GM18499 (cell line): ENCODE measurements at regions not wholly inside any gene's neighbourhood (a gene's known extent, or its start where the extent isn't known, plus 50 kb on each side); places are given as distances from the start of the nearest gene placed in this dataset.
"Not testable (repeated sequence)": the region's sequence is repeated elsewhere in the genome, so short reads cannot be mapped to it uniquely, and the experiment has no call there.

Source experiments
- ATAC-seq: cut with Tn5 transposase; IDR thresholded peaks from one replicate; pipeline ENCODE4 v1.9.1; 2021; ENCODE audit warnings: moderate number of reproducible peaks; ENCODE audit not compliant: insufficient read depth, unreplicated experiment

GRCh38 chr3:159860269-159861116, 128.1 kb upstream of the IL12A start:
- peak; percentile 35 for ATAC-seq

DNA sequence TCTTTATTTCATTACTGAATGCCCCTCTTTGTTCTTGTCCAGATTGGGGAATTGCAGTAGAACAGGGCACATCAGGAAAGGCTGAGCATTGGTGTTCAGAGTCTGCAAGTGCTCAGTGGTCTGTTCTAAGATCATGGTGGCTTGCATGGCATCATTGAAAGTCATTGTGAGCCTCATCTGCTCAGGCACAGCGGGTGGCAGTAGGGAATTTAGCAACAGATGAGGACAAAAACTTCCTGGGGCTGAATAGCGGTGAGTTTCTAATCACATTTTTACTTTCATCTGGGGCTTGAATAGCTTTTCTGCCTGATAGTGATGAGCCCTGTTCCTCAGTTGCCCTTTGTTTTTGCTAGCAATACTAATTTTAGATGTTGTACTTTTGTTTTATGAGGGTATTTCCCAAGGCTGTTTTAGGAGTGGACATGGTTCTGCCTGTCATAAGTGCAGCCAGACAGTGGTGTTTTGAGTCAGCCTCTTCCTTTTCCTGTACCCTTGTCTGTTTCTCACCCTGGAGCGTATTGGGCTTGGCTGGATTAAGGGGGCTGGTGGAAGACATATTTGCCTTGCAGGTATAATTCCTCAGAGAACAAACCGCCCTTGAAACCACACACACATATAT, 127.2 kb upstream of the IL12A start:
- ATAC-seq, result peak; percentile 57

DNA sequence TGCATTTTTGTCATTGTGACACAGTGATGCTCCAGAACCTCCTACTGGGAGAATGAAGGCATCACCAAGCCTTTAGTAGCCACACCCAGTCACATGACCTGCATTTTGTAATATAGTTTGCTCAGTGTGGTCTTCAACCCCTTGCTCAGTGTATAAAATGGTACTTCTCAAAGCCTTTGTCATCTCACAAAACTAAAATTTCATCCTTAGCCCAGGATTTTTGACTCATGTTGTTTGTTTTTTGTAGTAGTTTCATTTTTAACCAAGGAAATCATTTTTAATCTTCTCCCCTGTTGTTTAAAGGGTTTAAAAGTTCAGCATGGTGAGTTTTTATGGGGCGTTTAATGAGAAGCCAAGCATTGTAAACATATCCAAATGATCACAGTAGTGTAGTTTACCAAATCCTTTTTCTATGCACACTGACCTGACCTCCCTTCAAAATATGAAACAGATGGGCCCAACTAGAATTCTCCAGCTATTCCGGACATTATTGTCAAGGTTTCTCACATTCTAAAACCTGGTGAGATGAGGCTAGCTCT, 123.5 kb upstream of the IL12A start:
- no peak for ATAC-seq

DNA sequence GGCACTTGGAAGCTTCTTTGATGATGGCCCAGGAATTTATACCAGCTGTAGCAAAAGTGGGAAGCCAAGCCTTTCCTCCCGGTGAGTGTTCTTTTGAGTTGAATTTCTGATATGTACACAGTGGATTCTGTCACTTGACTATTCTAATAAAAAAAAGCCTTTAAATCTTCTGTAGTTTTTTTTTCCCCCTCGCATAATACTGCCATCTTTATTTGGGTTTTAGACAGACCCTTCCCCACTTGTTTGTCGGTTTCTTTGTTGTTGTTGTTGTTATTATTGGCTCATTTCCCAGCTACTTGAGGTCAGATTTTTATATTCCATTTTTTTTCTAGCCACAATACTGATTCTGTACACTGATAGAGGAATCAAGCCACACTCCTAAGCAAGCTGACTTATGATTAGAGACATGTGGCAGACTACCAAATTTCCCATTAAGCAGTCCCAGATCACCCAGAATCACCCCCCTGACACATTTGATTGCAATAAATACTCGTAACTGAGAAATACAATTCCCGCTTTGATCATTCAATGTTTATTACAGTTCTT, 122.4 kb upstream of the IL12A start:
- no peak for ATAC-seq

GRCh38 chr3:159867372-159867771, 121.3 kb upstream of the IL12A start:
- ATAC-seq, result no peak

DNA sequence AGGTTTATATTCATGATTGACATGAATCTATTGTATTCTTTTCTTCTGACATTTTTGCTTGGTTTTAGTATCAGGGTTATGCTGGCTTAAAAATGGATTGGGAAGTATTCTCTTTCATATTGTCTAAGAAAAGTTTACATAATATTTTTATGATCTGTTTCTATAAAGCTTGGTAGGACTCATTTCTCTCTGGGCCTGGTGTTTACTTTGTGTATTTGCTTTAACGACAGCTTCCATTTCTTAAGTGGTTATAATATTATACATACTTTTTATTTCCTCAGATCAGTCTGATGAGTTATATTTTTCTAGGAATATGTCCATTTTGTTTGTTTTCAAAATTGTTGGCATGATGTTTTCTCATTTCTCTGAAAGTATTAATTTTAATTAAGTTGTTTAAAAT, 117.9 kb upstream of the IL12A start:
- no peak for ATAC-seq

DNA sequence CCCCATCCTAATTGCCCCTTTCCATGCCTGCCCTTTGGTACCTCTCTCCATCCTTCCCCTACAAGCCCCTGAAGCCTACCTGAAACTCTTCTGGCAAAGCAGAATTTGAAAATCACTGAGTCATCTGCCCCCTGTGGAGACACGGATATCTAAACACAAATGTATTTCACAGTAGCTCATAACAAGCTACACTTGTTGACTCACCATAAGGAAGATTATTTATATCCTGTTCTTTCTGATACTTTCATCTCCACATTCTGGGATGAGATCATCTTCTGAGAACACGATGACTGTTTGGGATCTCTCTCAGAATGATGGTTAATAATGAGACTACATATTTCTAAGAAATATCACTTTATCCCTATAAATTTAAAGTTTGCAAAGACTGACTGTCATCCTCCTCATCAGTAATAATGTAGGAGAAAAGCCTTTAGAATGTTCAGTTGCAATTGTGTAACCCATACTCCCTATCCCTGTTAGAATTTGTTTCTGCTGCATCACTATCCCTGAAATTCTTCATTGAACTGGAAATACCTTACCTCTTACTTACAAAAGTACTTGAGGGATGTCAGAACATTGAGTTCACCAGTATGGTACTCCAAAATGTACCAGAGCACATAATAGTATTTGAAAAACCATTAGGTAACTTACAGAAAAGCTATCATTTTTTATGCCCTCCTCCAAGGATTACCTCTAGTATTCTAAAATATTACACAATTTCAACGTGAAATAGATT, 116.1 kb upstream of the IL12A start:
- ATAC-seq, result no peak

- ATAC-seq, result no peak
Measured at GRCh38 chr3:159875116-159875515, 113.5 kb upstream of the IL12A start.

- ATAC-seq, result no peak
Measured at GRCh38 chr3:159877924-159878323, 110.7 kb upstream of the IL12A start.

DNA sequence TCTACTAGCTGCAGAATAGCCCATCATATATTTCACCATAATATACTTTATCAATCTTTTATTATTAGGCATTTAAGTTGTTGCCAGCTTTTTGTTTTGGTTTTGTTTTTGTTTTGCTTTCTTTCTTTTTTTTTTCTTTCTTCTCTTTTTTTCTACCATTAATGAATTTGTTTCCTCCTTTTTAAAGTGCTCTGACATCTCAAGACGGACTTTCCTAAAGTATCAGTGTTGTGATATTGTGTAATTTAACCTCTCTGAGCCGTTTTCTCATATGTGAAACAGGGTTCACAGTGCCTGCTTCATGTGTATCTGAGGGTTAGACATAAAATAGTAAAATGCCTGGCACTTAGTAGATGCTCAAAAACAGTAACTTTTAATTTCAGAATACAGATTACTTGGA, 109.5 kb upstream of the IL12A start:
- no peak for ATAC-seq

DNA sequence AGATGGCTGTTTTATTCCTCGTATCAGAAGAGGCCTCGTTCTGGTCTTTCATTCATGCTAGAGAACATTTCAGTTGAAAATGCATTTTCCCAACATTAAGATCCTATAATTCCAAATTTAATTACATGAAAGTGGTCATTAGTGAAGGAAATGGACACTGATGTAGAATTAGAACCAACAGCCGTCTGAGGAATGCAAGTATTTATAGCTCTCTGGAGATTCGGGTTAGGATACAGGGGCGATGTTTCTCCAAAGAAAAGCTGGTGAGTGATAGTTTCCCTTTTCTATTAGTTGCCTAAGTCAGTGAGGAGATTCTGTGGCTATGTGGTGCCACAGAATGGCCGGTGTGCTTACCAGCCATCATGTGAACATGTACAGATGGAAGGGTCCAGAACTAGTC, 109.0 kb upstream of the IL12A start:
- ATAC-seq, result no peak

GRCh38 chr3:159881208-159881607, 107.4 kb upstream of the IL12A start:
- ATAC-seq, result no peak

GRCh38 chr3:159881828-159882309, 106.8 kb upstream of the IL12A start:
- no peak for ATAC-seq

GRCh38 chr3:159882367-159882766, 106.3 kb upstream of the IL12A start:
- no peak for ATAC-seq

DNA sequence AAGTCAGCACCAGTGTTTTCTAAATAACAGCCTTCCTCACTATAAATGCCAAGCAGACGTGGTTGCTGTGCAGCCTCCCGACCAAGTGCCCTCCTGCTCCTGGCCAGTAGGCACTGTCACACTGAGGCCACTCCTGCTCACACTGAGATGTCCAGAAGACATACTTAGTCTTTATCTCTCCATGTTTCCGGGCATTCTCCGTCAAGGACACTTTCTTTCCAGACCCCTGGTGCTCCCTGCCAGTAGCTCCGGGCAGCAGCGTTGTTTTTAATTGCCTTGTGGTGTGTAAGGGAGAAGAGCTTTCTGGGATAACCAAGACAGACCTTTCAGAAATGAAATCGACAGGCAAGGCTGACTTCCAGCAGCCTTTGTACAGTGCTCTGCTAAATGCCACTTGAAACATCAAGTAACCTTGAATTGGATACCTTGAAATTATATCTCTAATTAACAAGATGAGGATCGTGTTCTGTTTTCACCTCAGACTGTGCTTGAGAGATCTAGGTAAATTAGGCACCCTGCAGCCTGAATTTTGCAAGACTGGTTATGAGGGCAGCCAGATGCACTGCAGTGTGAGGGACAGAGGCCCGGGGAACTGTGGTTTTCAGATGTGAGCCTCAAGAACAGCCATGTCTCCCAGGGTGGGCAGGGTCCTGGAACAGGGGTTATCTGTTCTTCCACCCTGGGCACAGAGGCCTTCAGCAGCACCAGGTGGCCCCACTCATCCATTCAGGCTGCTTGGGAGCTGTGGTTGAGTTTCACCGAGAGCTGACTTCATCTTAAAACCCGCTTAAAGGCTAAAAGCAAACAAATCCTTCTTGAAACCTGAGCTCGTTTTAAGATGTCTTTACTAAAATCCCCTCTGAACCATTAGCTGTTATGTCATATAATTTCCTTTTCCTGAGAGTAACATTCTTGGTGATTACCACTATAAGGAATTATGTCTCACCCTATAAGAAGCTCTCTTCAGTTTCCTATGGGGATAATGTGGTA, 105.5 kb upstream of the IL12A start:
- ATAC-seq, result no peak

DNA sequence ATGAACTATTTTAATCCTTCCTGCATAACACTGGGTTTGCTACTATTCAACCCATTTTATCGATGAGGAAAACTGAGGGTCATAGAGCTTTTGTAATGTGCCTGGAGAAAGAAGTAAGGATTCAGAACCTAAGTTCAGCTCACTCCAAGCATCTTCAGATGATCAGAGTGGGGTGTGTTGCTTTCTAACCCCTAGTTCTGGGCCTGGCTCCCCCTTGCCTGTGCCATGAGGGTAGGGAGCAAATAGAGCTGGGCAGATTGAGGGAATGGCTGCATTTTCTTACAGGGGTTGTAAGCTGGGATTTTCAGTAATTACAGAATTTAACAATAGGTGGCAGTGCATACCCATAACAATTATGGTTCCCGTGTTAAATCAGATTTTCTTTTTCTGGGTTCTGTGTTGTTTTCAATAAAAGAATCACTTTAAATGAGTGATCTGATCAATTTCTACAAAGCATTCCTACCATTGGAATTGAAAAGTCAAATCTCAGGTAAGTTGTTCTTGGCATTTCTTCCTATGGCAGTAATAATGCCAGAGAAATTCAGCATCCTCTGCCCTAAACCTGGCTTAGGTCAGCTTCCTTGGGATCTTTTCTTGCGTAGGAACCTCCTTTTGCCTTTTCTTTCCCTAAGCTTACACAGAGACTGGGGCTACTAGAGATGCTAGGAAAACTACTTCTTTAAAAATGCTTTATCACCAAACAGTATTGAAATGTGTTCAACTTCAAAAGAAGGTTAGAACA, 103.8 kb upstream of the IL12A start:
- ATAC-seq, result no peak

DNA sequence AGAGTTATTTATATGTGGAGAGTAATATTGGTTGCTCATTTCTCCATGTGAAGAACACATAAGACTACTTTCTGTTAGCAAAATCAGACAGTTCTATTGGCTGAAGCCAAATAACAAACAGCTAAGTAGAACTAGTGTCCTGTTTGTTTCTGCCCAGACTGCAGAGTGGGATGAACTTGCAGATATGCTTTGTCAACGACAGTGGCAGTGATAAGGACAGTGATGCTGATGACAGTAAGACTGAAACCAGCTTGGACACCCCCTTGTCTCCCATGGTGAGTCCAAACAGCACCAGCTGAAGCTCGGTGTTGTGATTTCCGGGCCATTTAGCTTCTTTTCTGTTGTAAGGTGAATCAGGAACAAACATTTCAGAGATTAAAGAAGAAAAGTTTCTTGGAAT, 102.6 kb upstream of the IL12A start:
- ATAC-seq, result peak; percentile 59

GRCh38 chr3:159886530-159886929, 102.1 kb upstream of the IL12A start:
- ATAC-seq, result not testable (repeated sequence)

- ATAC-seq, result no peak
Measured at GRCh38 chr3:159887168-159887567, 101.5 kb upstream of the IL12A start.
